MM.1S (cell line): ENCODE measurements at regions not wholly inside any gene's neighbourhood (a gene's known extent, or its start where the extent isn't known, plus 50 kb on each side); places are given as distances from the start of the nearest gene placed in this dataset.

Experiments
- DNase-seq: peaks from one replicate; pipeline ENCODE4 v3.0.0-alpha.2; 2015
- H2AFZ ChIP-seq: fragments of 300-600 bp; sonication (generic); 2 replicates; pipeline ENCODE4 v1.6.0; 2016; ENCODE audit warnings: antibody characterized with exemption, low read length
- H3F3A ChIP-seq: fragments of 300-600 bp; sonication (generic); 2 replicates; pipeline ENCODE4 v1.6.1; 2016; ENCODE audit warnings: mild to moderate bottlenecking, antibody characterized with exemption, low read length, moderate library complexity, mixed read lengths; ENCODE audit not compliant: insufficient read depth
- H3K27ac ChIP-seq: fragments of 300-600 bp; sonication (generic); 2 replicates; pipeline ENCODE4 v1.5.1; 2016; ENCODE audit warnings: mild to moderate bottlenecking, low read length
- H3K27me3 ChIP-seq: fragments of 300-600 bp; sonication (generic); replicated peaks from 2 replicates; pipeline ENCODE4 v1.6.0; 2016; ENCODE audit warnings: low read length; ENCODE audit not compliant: insufficient read depth
- H3K36me3 ChIP-seq: fragments of 300-600 bp; sonication (generic); replicated peaks from 2 replicates; pipeline ENCODE4 v1.6.1; 2016; ENCODE audit warnings: mild to moderate bottlenecking, low read length, mixed read lengths; ENCODE audit not compliant: insufficient read depth
- H3K4me1 ChIP-seq: fragments of 300-600 bp; sonication (generic); 2 replicates; pipeline ENCODE4 v1.6.1; 2016; ENCODE audit warnings: low read length, mixed read lengths
- H3K4me2 ChIP-seq: fragments of 300-600 bp; sonication (generic); 2 replicates; pipeline ENCODE4 v1.6.0; 2016; ENCODE audit warnings: low read depth, low read length
- H3K4me3 ChIP-seq: fragments of 300-600 bp; sonication (generic); 2 replicates; pipeline ENCODE4 v1.5.1; 2016; ENCODE audit warnings: low read length, mixed read lengths
- H3K79me2 ChIP-seq: fragments of 300-600 bp; sonication (generic); 2 replicates; pipeline ENCODE4 v1.6.1; 2016; ENCODE audit warnings: mixed run types, low read length, mixed read lengths
- H3K9ac ChIP-seq: fragments of 300-600 bp; sonication (generic); 2 replicates; pipeline ENCODE4 v1.6.1; 2016; ENCODE audit warnings: low read length, mixed read lengths
- H3K9me2 ChIP-seq: fragments of 300-600 bp; sonication (generic); replicated peaks from 2 replicates; pipeline ENCODE4 v1.6.1; 2016; ENCODE audit warnings: mild to moderate bottlenecking, low read length, mixed read lengths; ENCODE audit not compliant: insufficient read depth
- H3K9me3 ChIP-seq: fragments of 300-600 bp; sonication (generic); replicated peaks from 2 replicates; pipeline ENCODE4 v1.6.1; 2016; ENCODE audit warnings: mild to moderate bottlenecking, low read length, mixed read lengths; ENCODE audit not compliant: insufficient read depth
- H4K20me1 ChIP-seq: fragments of 300-600 bp; sonication (generic); 2 replicates; pipeline ENCODE4 v1.6.1; 2016; ENCODE audit warnings: mild to moderate bottlenecking, low read length, moderate library complexity, mixed read lengths; ENCODE audit not compliant: insufficient read depth
- CTCF ChIP-seq: fragments of 300-600 bp; sonication (generic); IDR thresholded peaks from 2 replicates; pipeline ENCODE4 v1.5.1; 2016; ENCODE audit warnings: antibody characterized with exemption, low read length, mixed read lengths
- EZH2 ChIP-seq: fragments of 300-600 bp; sonication (generic); optimal IDR thresholded peaks from 2 replicates; pipeline ENCODE3; 2017; ENCODE audit warnings: low read depth, mild to moderate bottlenecking, antibody characterized with exemption, low read length, mixed read lengths
- EZH2phosphoT487 ChIP-seq: fragments of 300-600 bp; sonication (generic); IDR thresholded peaks from 2 replicates; pipeline ENCODE4 v1.6.1; 2018; ENCODE audit warnings: antibody characterized with exemption, low read length

- no peaks in the 10 kb centered on the region for H3F3A ChIP-seq
- no peaks in the 10 kb centered on the region for H3K36me3 ChIP-seq
- no peak overlapping the region for H2AFZ ChIP-seq
- H3K4me1 ChIP-seq: no peaks in the 10 kb centered on the region
- no peak overlapping the region for H3K4me2 ChIP-seq
- no peaks in the 10 kb centered on the region for H3K9me3 ChIP-seq
- H3K27ac ChIP-seq: no peak overlapping the region
- no peaks in the 10 kb centered on the region for H3K79me2 ChIP-seq
- H3K9ac ChIP-seq: no peak overlapping the region
- no peak for DNase-seq
- H3K4me3 ChIP-seq: no peak overlapping the region
- no peak for TF ChIP-seq EZH2
- no peak for TF ChIP-seq EZH2phosphoT487
- TF ChIP-seq CTCF: no peak
- H3K27me3 ChIP-seq: no peaks in the 10 kb centered on the region
- H3K9me2 ChIP-seq: no peaks in the 10 kb centered on the region
- no peaks in the 10 kb centered on the region for H4K20me1 ChIP-seq
These were observed 2017.6 kb upstream of the IGFBP7 start for GRCh38 chr4:59127743-59128142.

GRCh38 chr4:59135248-59135985, 2025.2 kb upstream of the IGFBP7 start:
- DNase-seq: no peak

GRCh38 chr4:59161249-59161648, 2038.9 kb upstream of the ADGRL3 start:
- Histone ChIP-seq H3K79me2 (no peaks in the 10 kb centered on the region), H3K9me2 (no peaks in the 10 kb centered on the region), H3K4me2 (no peak overlapping the region), H3K4me1 (no peaks in the 10 kb centered on the region), H3K9me3 (no peaks in the 10 kb centered on the region), H3F3A (no peaks in the 10 kb centered on the region), H3K4me3 (no peak overlapping the region), H3K9ac (no peak overlapping the region), H4K20me1 (no peaks in the 10 kb centered on the region), H2AFZ (no peak overlapping the region), H3K27me3 (no peaks in the 10 kb centered on the region), H3K36me3 (no peaks in the 10 kb centered on the region), H3K27ac (no peak overlapping the region)
- no peak for DNase-seq
- TF ChIP-seq EZH2: no peak
- TF ChIP-seq CTCF: peak; percentile 27

More at GRCh38 chr4:59135248-59135985, 2025.2 kb upstream of the IGFBP7 start:
- Histone ChIP-seq H3F3A (no peaks in the 10 kb centered on the region), H3K9me3 (no peaks in the 10 kb centered on the region), H4K20me1 (no peaks in the 10 kb centered on the region), H3K27me3 (no peaks in the 10 kb centered on the region), H3K4me1 (no peaks in the 10 kb centered on the region), H3K9ac (no peak overlapping the region), H3K9me2 (no peaks in the 10 kb centered on the region), H3K36me3 (no peaks in the 10 kb centered on the region), H3K4me2 (no peak overlapping the region), H3K27ac (no peak overlapping the region), H3K79me2 (no peaks in the 10 kb centered on the region), H2AFZ (no peak overlapping the region), H3K4me3 (no peak overlapping the region)
- no peak for TF ChIP-seq CTCF
- no peak for TF ChIP-seq EZH2
